IPS-20b (cell line): ENCODE measurements at regions not wholly inside any gene's neighbourhood (a gene's known extent, or its start where the extent isn't known, plus 50 kb on each side); places are given as distances from the start of the nearest gene placed in this dataset.
"Not testable (repeated sequence)": the region's sequence is repeated elsewhere in the genome, so short reads cannot be mapped to it uniquely, and the experiment has no call there.

Source experiments
- H3K27ac ChIP-seq: one replicate; pipeline ENCODE4 v1.5.1; 2013; ENCODE audit warnings: low read length
- H3K27me3 ChIP-seq: 2 replicates; pipeline ENCODE4 v1.6.1; 2013; ENCODE audit warnings: mild to moderate bottlenecking, low read length, inconsistent platforms; ENCODE audit not compliant: insufficient read depth
- H3K36me3 ChIP-seq: 2 replicates; pipeline ENCODE4 v1.6.1; 2013; ENCODE audit warnings: low read depth, mild to moderate bottlenecking, inconsistent platforms, low read length, moderate library complexity; ENCODE audit not compliant: insufficient read depth
- H3K4me1 ChIP-seq: 2 replicates; pipeline ENCODE4 v1.6.1; 2013; ENCODE audit warnings: mild to moderate bottlenecking, control low read depth, inconsistent platforms, low read length, moderate library complexity; ENCODE audit not compliant: insufficient read depth
- H3K4me3 ChIP-seq: 2 replicates; pipeline ENCODE4 v1.5.1; 2013; ENCODE audit warnings: mild to moderate bottlenecking, low read length, inconsistent platforms
- H3K9ac ChIP-seq: 2 replicates; pipeline ENCODE4 v1.6.1; 2013; ENCODE audit warnings: low read depth, mild to moderate bottlenecking, inconsistent platforms, low read length, moderate library complexity
- H3K9me3 ChIP-seq: 2 replicates; pipeline ENCODE4 v1.6.1; 2013; ENCODE audit warnings: mild to moderate bottlenecking, low read depth, low read length, inconsistent platforms; ENCODE audit not compliant: insufficient read depth

DNA sequence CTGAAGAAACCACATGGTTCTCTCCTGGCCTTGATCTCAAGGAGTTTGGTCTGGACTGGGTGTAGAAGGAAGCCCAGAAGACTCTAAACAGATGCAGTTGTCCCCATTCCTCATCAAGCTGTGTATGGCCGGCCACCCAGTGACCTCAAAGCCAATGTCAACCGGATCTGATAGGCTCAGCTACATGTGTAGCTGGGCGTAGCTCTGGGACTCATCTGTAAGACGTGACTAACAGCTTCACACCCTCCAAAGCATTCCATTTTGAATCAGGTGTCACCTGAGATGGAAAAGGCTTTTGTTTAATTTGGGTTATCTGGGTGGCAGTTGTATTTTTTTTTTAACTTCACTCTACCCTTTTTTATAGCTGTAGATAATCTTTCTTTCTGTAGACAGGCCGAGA, 130.4 kb downstream of the ABCC12 start:
- no peaks in the 10 kb centered on the region for H3K36me3 ChIP-seq
- H3K27me3 ChIP-seq: no peaks in the 10 kb centered on the region
- H3K27ac ChIP-seq: no peak overlapping the region
- H3K4me3 ChIP-seq: no peak overlapping the region
- H3K9me3 ChIP-seq: no peaks in the 10 kb centered on the region
- peaks cover 4% of the 10 kb centered on the region; the same call in 1 of the 2 replicates for H3K4me1 ChIP-seq
- no peak overlapping the region for H3K9ac ChIP-seq

GRCh38 chr16:48024042-48024441, 131.8 kb downstream of the ABCC12 start:
- H3K36me3 ChIP-seq: no peaks in the 10 kb centered on the region
- H3K4me1 ChIP-seq: peaks cover 4% of the 10 kb centered on the region; the same call in 1 of the 2 replicates

GRCh38 chr16:48022496-48022895, 133.3 kb downstream of the ABCC12 start:
- H3K4me1 ChIP-seq: peaks cover 4% of the 10 kb centered on the region; the same call in 1 of the 2 replicates
- no peaks in the 10 kb centered on the region for H3K27me3 ChIP-seq
- no peak overlapping the region for H3K4me3 ChIP-seq
- H3K27ac ChIP-seq: no peak overlapping the region
- H3K36me3 ChIP-seq: no peaks in the 10 kb centered on the region
- no peaks in the 10 kb centered on the region for H3K9me3 ChIP-seq
- no peak overlapping the region for H3K9ac ChIP-seq

More at GRCh38 chr16:48024042-48024441, 131.8 kb downstream of the ABCC12 start:
- Histone ChIP-seq H3K9me3 (no peaks in the 10 kb centered on the region), H3K27ac (no peak overlapping the region), H3K9ac (no peak overlapping the region), H3K27me3 (no peaks in the 10 kb centered on the region), H3K4me3 (no peak overlapping the region)

DNA sequence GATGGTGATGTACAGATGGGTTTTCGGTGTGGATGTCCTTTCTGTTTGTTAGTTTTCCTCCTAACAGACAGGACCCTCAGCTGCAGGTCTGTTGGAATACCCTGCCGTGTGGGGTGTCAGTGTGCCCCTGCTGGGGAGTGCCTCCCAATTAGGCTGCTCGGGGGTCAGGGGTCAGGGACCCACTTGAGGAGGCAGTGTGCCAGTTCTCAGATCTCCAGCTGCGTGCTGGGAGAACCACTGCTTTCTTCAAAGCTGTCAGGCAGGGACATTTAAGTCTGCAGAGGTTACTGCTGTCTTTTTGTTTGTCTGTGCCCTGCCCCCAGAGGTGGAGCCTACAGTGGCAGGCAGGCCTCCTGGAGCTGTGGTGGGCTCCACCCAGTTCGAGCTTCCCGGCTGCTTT, 135.2 kb downstream of the ABCC12 start:
- H3K9me3 ChIP-seq, H3K4me3 ChIP-seq, H3K27ac ChIP-seq, H3K4me1 ChIP-seq, H3K36me3 ChIP-seq, H3K9ac ChIP-seq, H3K27me3 ChIP-seq: not testable (repeated sequence)

- H3K9ac ChIP-seq: no peak overlapping the region
- no peak overlapping the region for H3K4me3 ChIP-seq
- no peaks in the 10 kb centered on the region for H3K36me3 ChIP-seq
- no peaks in the 10 kb centered on the region; the same call in 1 of the 2 replicates for H3K4me1 ChIP-seq
- no peaks in the 10 kb centered on the region for H3K27me3 ChIP-seq
- no peak overlapping the region for H3K27ac ChIP-seq
- no peaks in the 10 kb centered on the region for H3K9me3 ChIP-seq
Measured at GRCh38 chr16:48014349-48015135, 141.3 kb downstream of the ABCC12 start.

DNA sequence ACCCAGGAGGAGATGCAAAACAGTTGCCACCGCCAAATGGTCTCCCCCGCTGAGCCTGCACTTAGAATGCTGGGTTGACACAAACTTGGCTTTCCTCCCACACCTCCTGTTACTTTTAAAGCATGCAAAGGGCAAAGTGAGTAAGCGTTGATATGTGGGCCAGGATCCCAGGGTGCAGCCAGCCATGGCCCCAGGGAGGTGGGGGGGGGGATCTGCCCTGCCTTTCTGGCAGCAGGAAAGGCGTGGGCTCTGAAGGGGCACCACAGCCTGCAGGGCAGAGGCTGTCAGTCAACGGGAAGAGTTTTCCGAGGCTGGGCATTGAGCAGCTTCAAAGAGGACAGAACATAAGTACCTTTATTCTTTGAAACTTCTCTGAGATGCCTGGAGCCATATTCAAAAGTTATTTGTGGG, 142.3 kb downstream of the ABCC12 start:
- no peaks in the 10 kb centered on the region; the same call in 1 of the 2 replicates for H3K4me1 ChIP-seq
- no peaks in the 10 kb centered on the region for H3K27me3 ChIP-seq
- no peaks in the 10 kb centered on the region for H3K36me3 ChIP-seq
- H3K27ac ChIP-seq: no peak overlapping the region
- H3K4me3 ChIP-seq: no peak overlapping the region
- H3K9me3 ChIP-seq: no peaks in the 10 kb centered on the region
- no peak overlapping the region for H3K9ac ChIP-seq

- H3K9ac ChIP-seq: no peak overlapping the region
- H3K36me3 ChIP-seq: no peaks in the 10 kb centered on the region
- H3K27me3 ChIP-seq: no peaks in the 10 kb centered on the region
- H3K4me1 ChIP-seq: no peaks in the 10 kb centered on the region; the same call in 1 of the 2 replicates
- H3K4me3 ChIP-seq: no peak overlapping the region
- no peak overlapping the region for H3K27ac ChIP-seq
- no peaks in the 10 kb centered on the region for H3K9me3 ChIP-seq
Measured at GRCh38 chr16:48011878-48012658, 143.7 kb downstream of the ABCC12 start.

DNA sequence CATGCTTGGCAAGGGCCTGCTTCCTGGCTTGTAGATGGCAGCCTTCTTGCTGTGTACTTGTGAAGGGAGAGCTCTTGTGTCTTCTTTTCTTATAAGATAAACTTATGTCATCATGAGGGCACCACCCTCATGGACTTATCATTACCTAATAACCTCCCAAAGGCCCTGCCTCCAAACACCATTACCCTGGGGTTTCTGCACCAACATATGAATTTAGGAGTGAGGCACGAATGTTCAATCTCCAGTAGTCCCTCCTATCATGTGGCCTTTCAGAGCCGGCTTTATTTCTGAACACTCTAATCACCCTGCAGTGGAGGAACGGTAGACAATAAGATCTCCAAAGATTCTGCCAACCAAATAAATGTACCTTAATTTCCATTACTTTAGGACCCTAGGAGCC, 144.3 kb downstream of the ABCC12 start:
- Histone ChIP-seq H3K9me3 (no peaks in the 10 kb centered on the region), H3K36me3 (no peaks in the 10 kb centered on the region), H3K27ac (no peak overlapping the region), H3K9ac (no peak overlapping the region), H3K4me3 (no peak overlapping the region), H3K4me1 (no peaks in the 10 kb centered on the region; the same call in 1 of the 2 replicates), H3K27me3 (no peaks in the 10 kb centered on the region)

GRCh38 chr16:48008011-48008525, 147.7 kb downstream of the ABCC12 start:
- no peaks in the 10 kb centered on the region for H3K36me3 ChIP-seq
- H3K4me1 ChIP-seq: peaks cover 6% of the 10 kb centered on the region; the same call in 1 of the 2 replicates
- no peak overlapping the region for H3K27ac ChIP-seq
- H3K4me3 ChIP-seq: no peak overlapping the region
- H3K27me3 ChIP-seq: no peaks in the 10 kb centered on the region
- no peak overlapping the region for H3K9ac ChIP-seq
- H3K9me3 ChIP-seq: no peaks in the 10 kb centered on the region

GRCh38 chr16:48004141-48004695, 151.6 kb downstream of the ABCC12 start:
- peaks cover 6% of the 10 kb centered on the region; the same call in 1 of the 2 replicates for H3K4me1 ChIP-seq

DNA sequence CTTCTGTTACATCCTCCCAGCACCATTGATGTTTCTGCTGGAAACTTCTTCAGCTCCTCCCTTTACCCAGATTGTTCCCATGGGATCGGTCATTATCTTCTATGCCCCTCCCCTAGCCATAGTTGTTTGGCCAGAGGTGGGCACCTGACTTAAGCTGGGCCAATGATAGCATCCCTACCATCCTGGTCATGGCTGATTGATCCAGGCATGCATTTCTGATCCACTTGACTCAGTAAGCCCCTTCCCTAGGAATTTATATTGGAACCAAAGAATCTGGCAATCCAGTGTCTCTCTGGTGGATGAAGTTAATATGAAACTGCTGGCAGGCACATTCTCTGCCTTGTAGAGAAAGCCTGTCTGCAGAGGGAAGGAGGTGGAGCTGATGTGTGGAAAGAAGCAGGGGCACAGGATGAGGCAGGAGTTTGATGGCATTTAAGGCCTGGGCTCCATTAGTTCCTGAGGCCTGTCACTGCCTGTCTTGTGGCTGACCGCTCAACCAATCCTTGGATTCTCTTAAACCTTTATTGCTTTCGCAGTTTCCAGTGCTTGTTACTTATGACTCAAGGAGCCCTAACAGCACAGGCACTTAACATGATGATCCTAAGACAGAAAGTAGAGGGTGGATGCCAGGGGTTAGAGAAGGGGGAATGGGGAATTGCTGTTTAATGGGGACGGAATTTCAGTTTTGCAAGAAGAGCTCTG, 152.4 kb downstream of the ABCC12 start:
- no peak overlapping the region for H3K9ac ChIP-seq
- H3K9me3 ChIP-seq: no peaks in the 10 kb centered on the region
- H3K4me3 ChIP-seq: no peak overlapping the region
- no peak overlapping the region for H3K27ac ChIP-seq
- H3K27me3 ChIP-seq: no peaks in the 10 kb centered on the region
- H3K36me3 ChIP-seq: no peaks in the 10 kb centered on the region
- H3K4me1 ChIP-seq: peaks cover 6% of the 10 kb centered on the region; the same call in 1 of the 2 replicates

More at GRCh38 chr16:48004141-48004695, 151.6 kb downstream of the ABCC12 start:
- H3K4me3 ChIP-seq: no peak overlapping the region
- no peak overlapping the region for H3K27ac ChIP-seq
- no peaks in the 10 kb centered on the region for H3K36me3 ChIP-seq
- no peaks in the 10 kb centered on the region for H3K27me3 ChIP-seq
- no peak overlapping the region for H3K9ac ChIP-seq
- H3K9me3 ChIP-seq: no peaks in the 10 kb centered on the region
